Keratinocyte (primary cell): ENCODE measurements at regions not wholly inside any gene's neighbourhood (a gene's known extent, or its start where the extent isn't known, plus 50 kb on each side); places are given as distances from the start of the nearest gene placed in this dataset.

Source experiments
- DNase-seq: peaks from one replicate; pipeline ENCODE4 v3.0.0-alpha.2; 2011; ENCODE audit warnings: low read depth, missing footprints, low spot score
- FAIRE-seq: peaks from 2 replicates; lab custom pipeline; 2011; peaks lifted over from hg19 to GRCh38; lab: Jason Lieb, UNC
- H2AFZ ChIP-seq: 2 replicates; pipeline ENCODE4 v1.6.0; 2012; ENCODE audit warnings: low read length, control low read depth, inconsistent platforms; ENCODE audit not compliant: control insufficient read depth
- H3K27ac ChIP-seq: 2 replicates; pipeline ENCODE4 v1.5.1; 2011; ENCODE audit warnings: low read length; ENCODE audit not compliant: control insufficient read depth, insufficient read depth
- H3K27me3 ChIP-seq: 3 replicates; pipeline ENCODE4 v1.6.0; 2011; ENCODE audit warnings: low read length; ENCODE audit not compliant: control insufficient read depth, insufficient read depth; ENCODE audit errors: extremely low read depth
- H3K36me3 ChIP-seq, 2 experiments: 2 replicates in 1 of 2; 3 replicates in 1 of 2; pipeline ENCODE4 v1.5.1; 2011; ENCODE audit warnings: low read length in 2 of 2, mild to moderate bottlenecking in 1 of 2; ENCODE audit not compliant: control insufficient read depth in 2 of 2, insufficient read depth in 2 of 2; ENCODE audit errors: extremely low read depth in 1 of 2
- H3K4me1 ChIP-seq: 3 replicates; pipeline ENCODE4 v1.5.1; 2011; ENCODE audit warnings: low read length; ENCODE audit not compliant: control insufficient read depth, insufficient read depth; ENCODE audit errors: extremely low read depth
- H3K4me2 ChIP-seq: 3 replicates; pipeline ENCODE4 v1.6.0; 2011; ENCODE audit warnings: low read depth, low read length; ENCODE audit not compliant: control insufficient read depth, insufficient read depth; ENCODE audit errors: extremely low read depth
- H3K4me3 ChIP-seq, 3 experiments: fragments of 200-600 bp in 1 of 3; sonication (generic) in 1 of 3; 2 replicates in 2 of 3; 3 replicates in 1 of 3; pipeline ENCODE4 v1.5.1; 2011 to 2016; ENCODE audit warnings: low read length in 3 of 3, mild to moderate bottlenecking in 3 of 3, control low read depth in 2 of 3, inconsistent platforms in 1 of 3, low read depth in 1 of 3, mixed read lengths in 1 of 3, mixed run types in 1 of 3, moderate library complexity in 1 of 3; ENCODE audit not compliant: control insufficient read depth in 2 of 3, insufficient read depth in 2 of 3; ENCODE audit errors: extremely low read depth in 1 of 3
- H3K79me2 ChIP-seq: 2 replicates; pipeline ENCODE4 v1.6.0; 2012; ENCODE audit warnings: low read length; ENCODE audit not compliant: control insufficient read depth, insufficient read depth
- H3K9ac ChIP-seq: 3 replicates; pipeline ENCODE4 v1.6.0; 2011; ENCODE audit warnings: low read length; ENCODE audit not compliant: control insufficient read depth, insufficient read depth; ENCODE audit errors: extremely low read depth
- H3K9me1 ChIP-seq: 3 replicates; pipeline ENCODE4 v1.6.0; 2011; ENCODE audit warnings: low read length; ENCODE audit not compliant: control insufficient read depth, insufficient read depth; ENCODE audit errors: extremely low read depth
- H3K9me3 ChIP-seq: 2 replicates; pipeline ENCODE4 v1.5.1; 2012; ENCODE audit warnings: low read depth, low read length; ENCODE audit not compliant: control insufficient read depth
- H4K20me1 ChIP-seq: 3 replicates; pipeline ENCODE4 v1.6.0; 2011; ENCODE audit warnings: low read length; ENCODE audit not compliant: control insufficient read depth, insufficient read depth; ENCODE audit errors: extremely low read depth
- EZH2 ChIP-seq: IDR thresholded peaks from one replicate; pipeline ENCODE4 v1.6.1; 2012; ENCODE audit warnings: inconsistent platforms, mild to moderate bottlenecking, low read length, moderate library complexity
- dilution Hi-C: fragments of 300-500 bp; cut with MboI; formaldehyde crosslinking; loops from one replicate; pipeline ENCODE4 v1.7.0; 2020; ENCODE audit warnings: low sequenced_read_pairs; ENCODE audit not compliant: extremely low pct_ligation_motif_present
- TF ChIP-seq, protein P1 (sequence below), 3 experiments: IDR thresholded peaks in 1 of 3; conservative IDR thresholded peaks in 1 of 3; optimal IDR thresholded peaks in 1 of 3; 2 replicates in 2 of 3; 3 replicates in 1 of 3; pipeline versions ENCODE3 to v1.5.1; 2011; ENCODE audit warnings: low read length in 3 of 3, mild to moderate bottlenecking in 3 of 3, moderate library complexity in 2 of 3, control low read depth in 1 of 3, inconsistent platforms in 1 of 3; ENCODE audit not compliant: insufficient read depth in 2 of 3; ENCODE audit errors: extremely low read depth in 1 of 3

- Histone ChIP-seq H3K4me1 (no peaks in the 10 kb centered on the region), H3K36me3 (no peaks in the 10 kb centered on the region), H4K20me1 (no peaks in the 10 kb centered on the region), H2AFZ (no peak overlapping the region), H3K79me2 (no peaks in the 10 kb centered on the region), H3K9ac (no peak overlapping the region), H3K9me1 (no peaks in the 10 kb centered on the region), H3K4me3 (no peak overlapping the region), H3K27me3 (no peaks in the 10 kb centered on the region), H3K27ac (no peak overlapping the region), H3K4me2 (no peak overlapping the region), H3K9me3 (no peaks in the 10 kb centered on the region)
- no peak for DNase-seq
- no peak for FAIRE-seq
- dilution Hi-C loops = no loop called here
- TF ChIP-seq, protein P1, sequence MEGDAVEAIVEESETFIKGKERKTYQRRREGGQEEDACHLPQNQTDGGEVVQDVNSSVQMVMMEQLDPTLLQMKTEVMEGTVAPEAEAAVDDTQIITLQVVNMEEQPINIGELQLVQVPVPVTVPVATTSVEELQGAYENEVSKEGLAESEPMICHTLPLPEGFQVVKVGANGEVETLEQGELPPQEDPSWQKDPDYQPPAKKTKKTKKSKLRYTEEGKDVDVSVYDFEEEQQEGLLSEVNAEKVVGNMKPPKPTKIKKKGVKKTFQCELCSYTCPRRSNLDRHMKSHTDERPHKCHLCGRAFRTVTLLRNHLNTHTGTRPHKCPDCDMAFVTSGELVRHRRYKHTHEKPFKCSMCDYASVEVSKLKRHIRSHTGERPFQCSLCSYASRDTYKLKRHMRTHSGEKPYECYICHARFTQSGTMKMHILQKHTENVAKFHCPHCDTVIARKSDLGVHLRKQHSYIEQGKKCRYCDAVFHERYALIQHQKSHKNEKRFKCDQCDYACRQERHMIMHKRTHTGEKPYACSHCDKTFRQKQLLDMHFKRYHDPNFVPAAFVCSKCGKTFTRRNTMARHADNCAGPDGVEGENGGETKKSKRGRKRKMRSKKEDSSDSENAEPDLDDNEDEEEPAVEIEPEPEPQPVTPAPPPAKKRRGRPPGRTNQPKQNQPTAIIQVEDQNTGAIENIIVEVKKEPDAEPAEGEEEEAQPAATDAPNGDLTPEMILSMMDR (optimal IDR thresholded peaks at IDR 0.05 in 1 of 3, IDR thresholded peaks at IDR 0.05 in 1 of 3, conservative IDR thresholded peaks at IDR 0.05 in 1 of 3; ENCODE audit: extremely low read depth in 1 of 3, insufficient read depth in 2 of 3, low read length in 3 of 3) = no peak
- TF ChIP-seq EZH2 = no peak
Observed at GRCh38 chr11:70551351-70552166, 153.2 kb downstream of the CTTN start.

DNA sequence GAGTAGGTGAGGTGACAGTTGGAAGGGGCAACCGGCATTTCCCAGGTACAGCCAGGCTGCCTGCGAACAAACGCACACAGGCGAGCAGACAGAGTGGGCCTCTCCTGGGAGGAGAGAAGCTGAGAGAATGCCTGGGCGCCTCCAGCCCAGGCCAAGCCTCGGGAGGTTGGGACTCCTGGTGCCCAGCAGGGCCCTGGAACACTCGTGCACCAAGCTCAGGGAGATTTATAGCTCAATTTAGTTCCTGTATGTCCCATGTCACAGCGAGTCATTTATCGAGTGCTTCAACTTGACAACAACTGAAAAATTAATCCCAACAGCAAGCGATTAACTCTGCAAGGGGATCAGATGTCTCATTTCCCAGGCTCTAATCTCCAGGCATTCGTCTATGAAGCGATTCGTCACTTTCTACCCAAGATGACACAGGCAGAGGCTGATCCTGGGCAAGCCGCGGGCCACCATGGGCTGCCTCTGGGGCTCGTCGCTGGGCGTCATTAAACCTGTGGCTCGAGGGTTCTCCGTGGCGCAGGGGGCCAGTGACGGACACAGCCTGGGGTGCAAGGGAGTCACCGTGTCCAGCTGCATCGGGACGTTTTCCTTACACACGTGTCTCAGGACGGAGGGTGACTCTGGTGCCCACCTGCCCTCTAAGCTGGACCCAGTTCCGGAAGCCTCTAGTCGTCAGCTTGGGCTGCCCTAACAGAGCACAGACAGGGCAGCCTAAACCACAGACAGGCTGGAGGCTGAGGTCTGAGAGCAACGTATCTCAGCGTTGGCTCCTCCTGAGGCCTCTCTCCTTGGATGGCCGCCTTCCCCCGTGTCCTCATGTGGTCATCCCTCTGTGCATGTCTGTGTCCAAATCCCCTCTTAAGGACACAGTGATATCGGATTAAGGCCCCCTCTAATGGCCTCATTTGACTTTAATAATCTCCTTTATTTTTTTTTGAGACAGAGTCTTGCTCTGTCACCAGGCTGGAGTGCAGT lies 154.1 kb downstream of the CTTN start:
- TF ChIP-seq, protein P1 (optimal IDR thresholded peaks at IDR 0.05 in 1 of 3, IDR thresholded peaks at IDR 0.05 in 1 of 3, conservative IDR thresholded peaks at IDR 0.05 in 1 of 3; ENCODE audit: extremely low read depth in 1 of 3, insufficient read depth in 2 of 3, low read length in 3 of 3) = no peak
- no peak for TF ChIP-seq EZH2
- dilution Hi-C loops = no loop called here

More for the DNA sequence above, 154.1 kb downstream of the CTTN start:
- H3K27me3 ChIP-seq = no peaks in the 10 kb centered on the region
- H3K4me1 ChIP-seq = no peaks in the 10 kb centered on the region
- no peak overlapping the region for H3K9ac ChIP-seq
- no peaks in the 10 kb centered on the region for H3K9me1 ChIP-seq
- no peak overlapping the region for H3K4me3 ChIP-seq
- no peak for FAIRE-seq
- no peak for DNase-seq
- no peak overlapping the region for H3K4me2 ChIP-seq
- H3K79me2 ChIP-seq = no peaks in the 10 kb centered on the region
- H3K9me3 ChIP-seq = no peaks in the 10 kb centered on the region
- no peaks in the 10 kb centered on the region for H3K36me3 ChIP-seq
- H4K20me1 ChIP-seq = no peaks in the 10 kb centered on the region
- H2AFZ ChIP-seq = no peak overlapping the region
- H3K27ac ChIP-seq = no peak overlapping the region
